H9 (cell line): ENCODE measurements at regions not wholly inside any gene's neighbourhood (a gene's known extent, or its start where the extent isn't known, plus 50 kb on each side); places are given as distances from the start of the nearest gene placed in this dataset.

Experiments
- DNase-seq: peaks from one replicate; pipeline ENCODE4 v3.0.0-alpha.2; 2017
- H2AFZ ChIP-seq: one replicate; pipeline ENCODE4 v1.6.1; 2013; ENCODE audit warnings: mild to moderate bottlenecking, low read length, control low read depth, moderate library complexity
- H2AK5ac ChIP-seq: 2 replicates; pipeline ENCODE4 v1.6.1; 2013; ENCODE audit warnings: low read length, control low read depth, mixed read lengths; ENCODE audit not compliant: insufficient read length
- H2BK120ac ChIP-seq: one replicate; pipeline ENCODE4 v1.6.1; 2013; ENCODE audit warnings: low read depth, mild to moderate bottlenecking, low read length, control low read depth, inconsistent platforms; ENCODE audit not compliant: poor library complexity, severe bottlenecking
- H2BK12ac ChIP-seq: 2 replicates; pipeline ENCODE4 v1.6.1; 2013; ENCODE audit warnings: low read length, control low read depth, mixed read lengths, low read depth; ENCODE audit not compliant: insufficient read length
- H2BK15ac ChIP-seq: 2 replicates; pipeline ENCODE4 v1.6.1; 2013; ENCODE audit warnings: low read depth, low read length, control low read depth
- H2BK20ac ChIP-seq: one replicate; pipeline ENCODE4 v1.6.1; 2013; ENCODE audit warnings: low read depth, mild to moderate bottlenecking, low read length, control low read depth, inconsistent platforms; ENCODE audit not compliant: poor library complexity, severe bottlenecking
- H2BK5ac ChIP-seq: 2 replicates; pipeline ENCODE4 v1.6.1; 2013; ENCODE audit warnings: low read length, control low read depth, mixed read lengths; ENCODE audit not compliant: insufficient read length
- H3K14ac ChIP-seq: 2 replicates; pipeline ENCODE4 v1.6.1; 2013; ENCODE audit warnings: low read length, control low read depth; ENCODE audit not compliant: insufficient read depth
- H3K18ac ChIP-seq: 2 replicates; pipeline ENCODE4 v1.6.1; 2013; ENCODE audit warnings: low read depth, mild to moderate bottlenecking, mixed read lengths, low read length, control low read depth; ENCODE audit not compliant: insufficient read length
- H3K23ac ChIP-seq: 2 replicates; pipeline ENCODE4 v1.6.1; 2013; ENCODE audit warnings: low read length, control low read depth, mixed read lengths, low read depth; ENCODE audit not compliant: insufficient read length
- H3K23me2 ChIP-seq: 2 replicates; pipeline ENCODE4 v1.6.1; 2013; ENCODE audit warnings: low read depth, mild to moderate bottlenecking, mixed read lengths, low read length, control low read depth; ENCODE audit not compliant: insufficient read length, poor library complexity, severe bottlenecking
- H3K27ac ChIP-seq: 2 replicates; pipeline ENCODE4 v1.5.1; 2013; ENCODE audit warnings: low read length, control low read depth, mixed read lengths, low read depth; ENCODE audit not compliant: insufficient read length
- H3K27me3 ChIP-seq: 2 replicates; pipeline ENCODE4 v1.6.1; 2013; ENCODE audit warnings: low read length, control low read depth, inconsistent platforms; ENCODE audit not compliant: insufficient read depth
- H3K4ac ChIP-seq: 2 replicates; pipeline ENCODE4 v1.6.1; 2013; ENCODE audit warnings: low read depth, mild to moderate bottlenecking, control low read depth, inconsistent platforms, low read length, moderate library complexity
- H3K4me1 ChIP-seq: 2 replicates; pipeline ENCODE4 v1.6.1; 2013; ENCODE audit warnings: low read length, control low read depth, inconsistent platforms; ENCODE audit not compliant: insufficient read depth
- H3K4me2 ChIP-seq: 2 replicates; pipeline ENCODE4 v1.6.1; 2013; ENCODE audit warnings: low read length, control low read depth, mixed read lengths; ENCODE audit not compliant: insufficient read length, insufficient read depth
- H3K56ac ChIP-seq: 2 replicates; pipeline ENCODE4 v1.6.1; 2013; ENCODE audit warnings: low read depth, mild to moderate bottlenecking, mixed read lengths, low read length, control low read depth; ENCODE audit not compliant: insufficient read length
- H3K79me1 ChIP-seq: 2 replicates; pipeline ENCODE4 v1.6.1; 2013; ENCODE audit warnings: low read depth, mild to moderate bottlenecking, moderate library complexity, low read length, control low read depth, inconsistent platforms; ENCODE audit not compliant: insufficient read depth, poor library complexity, severe bottlenecking
- H3K79me2 ChIP-seq: 2 replicates; pipeline ENCODE4 v1.6.1; 2013; ENCODE audit warnings: low read length, control low read depth, inconsistent platforms; ENCODE audit not compliant: insufficient read depth
- H3K9ac ChIP-seq: 2 replicates; pipeline ENCODE4 v1.6.1; 2013; ENCODE audit warnings: low read length, control low read depth, mixed read lengths; ENCODE audit not compliant: insufficient read length; ENCODE audit errors: extremely low read depth
- H3K9me3 ChIP-seq: one replicate; pipeline ENCODE4 v1.6.1; 2013; ENCODE audit warnings: low read depth, low read length, inconsistent platforms; ENCODE audit not compliant: control insufficient read depth
- H3T11ph ChIP-seq: one replicate; pipeline ENCODE4 v1.6.1; 2013; ENCODE audit warnings: mild to moderate bottlenecking, low read length, control low read depth, inconsistent platforms
- H4K20me1 ChIP-seq: one replicate; pipeline ENCODE4 v1.6.1; 2013; ENCODE audit not compliant: control insufficient read depth, insufficient read length, insufficient read depth
- H4K5ac ChIP-seq: 2 replicates; pipeline ENCODE4 v1.6.1; 2013; ENCODE audit warnings: low read depth, mild to moderate bottlenecking, mixed read lengths, low read length, control low read depth; ENCODE audit not compliant: insufficient read length
- H4K8ac ChIP-seq: replicated peaks from 2 replicates; pipeline ENCODE4 v1.6.1; 2013; ENCODE audit warnings: low read length, control low read depth, mixed read lengths, low read depth; ENCODE audit not compliant: insufficient read length
- H4K91ac ChIP-seq: 2 replicates; pipeline ENCODE4 v1.6.1; 2013; ENCODE audit warnings: low read depth, mild to moderate bottlenecking, moderate library complexity, mixed read lengths, low read length, control low read depth; ENCODE audit not compliant: insufficient read length
- H3K27ac Mint-ChIP-seq, 3 experiments: 2 replicates in 2 of 3; 3 replicates in 1 of 3; pipeline ENCODE4 v1.8.0; 2020 to 2021; ENCODE audit warnings: mixed read lengths in 3 of 3, mild to moderate bottlenecking in 1 of 3, moderate library complexity in 1 of 3
- H3K27me3 Mint-ChIP-seq: 2 replicates; pipeline ENCODE4 v1.8.0; 2021; ENCODE audit warnings: low read depth, mild to moderate bottlenecking, moderate library complexity, mixed read lengths
- H3K36me3 Mint-ChIP-seq, 3 experiments: 2 replicates in 2 of 3; 3 replicates in 1 of 3; pipeline ENCODE4 v1.8.0; 2020 to 2021; ENCODE audit warnings: low read depth in 3 of 3, mixed read lengths in 3 of 3; ENCODE audit not compliant: insufficient read depth in 1 of 3
- H3K4me1 Mint-ChIP-seq, 2 experiments: 2 replicates each; pipeline ENCODE4 v1.8.0; 2020; ENCODE audit warnings: mixed read lengths in 2 of 2
- H3K4me3 Mint-ChIP-seq, 2 experiments: 2 replicates in 1 of 2; 3 replicates in 1 of 2; pipeline ENCODE4 v1.8.0; 2020 to 2021; ENCODE audit warnings: mild to moderate bottlenecking in 2 of 2, mixed read lengths in 2 of 2, moderate library complexity in 1 of 2
- H3K9me3 Mint-ChIP-seq, 2 experiments: 2 replicates in 1 of 2; 3 replicates in 1 of 2; pipeline ENCODE4 v1.8.0; 2020; ENCODE audit warnings: mild to moderate bottlenecking in 2 of 2, mixed read lengths in 2 of 2, moderate library complexity in 1 of 2
- WGBS: extraction: QIAGEN DNeasy Blood & Tissue Kit; methylation state at CpG from one replicate; pipeline ENCODE4 v1.1.7; 2013; ENCODE audit warnings: missing lambda C conversion rate, low lambda C conversion rate, mixed read lengths; ENCODE audit not compliant: insufficient read length; ENCODE audit errors: extremely low coverage; 5-methylcytosine and 5-hydroxymethylcytosine counted together
- TF ChIP-seq, protein P1 (sequence below): fragments of 200-600 bp; sonication (generic); conservative IDR thresholded peaks from 3 replicates; pipeline ENCODE4 v1.8.0; 2021; ENCODE audit warnings: antibody characterized with exemption, mild to moderate bottlenecking

DNA sequence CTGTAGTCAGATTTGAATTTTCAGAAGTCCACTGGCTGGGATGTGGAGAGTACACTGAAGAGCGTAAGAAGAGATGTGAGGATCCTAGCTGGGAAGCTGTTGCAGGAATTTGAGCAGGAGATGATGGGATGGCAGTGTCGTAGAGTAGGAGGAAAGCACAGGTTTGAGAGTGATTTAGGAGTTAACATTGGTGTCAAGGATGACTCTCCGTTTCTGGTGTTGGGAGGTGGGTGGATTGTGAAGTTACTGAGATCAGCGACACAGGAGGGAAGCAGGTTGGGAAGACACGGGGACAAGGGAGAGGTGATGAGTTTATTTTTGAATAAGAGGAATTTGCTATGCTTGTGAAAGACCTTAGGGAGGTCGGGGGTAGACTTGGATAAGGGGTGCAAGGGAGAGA lies 434.2 kb upstream of the TPM1 start:
- Histone ChIP-seq H3K79me1 (no peaks in the 10 kb centered on the region), H3K27ac (no peak overlapping the region), H3K4me2 (no peak overlapping the region), H3K23me2 (no peaks in the 10 kb centered on the region), H2BK5ac (no peak overlapping the region), H2BK15ac (no peak overlapping the region), H3K9ac (no peak overlapping the region), H2BK20ac (no peak overlapping the region), H3K79me2 (no peaks in the 10 kb centered on the region), H2AFZ (no peak overlapping the region), H3K18ac (no peak overlapping the region), H2BK12ac (no peak overlapping the region), H4K5ac (no peak overlapping the region), H3K27me3 (no peaks in the 10 kb centered on the region), H3K23ac (no peak overlapping the region), H3T11ph (no peak overlapping the region), H2AK5ac (no peak overlapping the region), H4K20me1 (no peaks in the 10 kb centered on the region), H2BK120ac (no peak overlapping the region), H3K14ac (no peak overlapping the region), H4K91ac (no peak overlapping the region), H3K9me3 (no peaks in the 10 kb centered on the region), H3K4ac (no peak overlapping the region), H3K56ac (no peak overlapping the region), H4K8ac (no peak overlapping the region), H3K4me1 (no peaks in the 10 kb centered on the region)
- Mint-ChIP-seq H3K27ac (no peak overlapping the region), H3K27me3 (no peaks in the 10 kb centered on the region; the same call in 1 of the 2 replicates), H3K36me3 (no peaks in the 10 kb centered on the region), H3K9me3 (no peaks in the 10 kb centered on the region), H3K4me3 (no peak overlapping the region), H3K4me1 (peaks cover 12 to 14% of the 10 kb centered on the region in 2 experiments)
- DNase-seq: no peak
- WGBS: no CpG with 5 or more reads among the region's 6 CpGs
- TF ChIP-seq, protein P1, sequence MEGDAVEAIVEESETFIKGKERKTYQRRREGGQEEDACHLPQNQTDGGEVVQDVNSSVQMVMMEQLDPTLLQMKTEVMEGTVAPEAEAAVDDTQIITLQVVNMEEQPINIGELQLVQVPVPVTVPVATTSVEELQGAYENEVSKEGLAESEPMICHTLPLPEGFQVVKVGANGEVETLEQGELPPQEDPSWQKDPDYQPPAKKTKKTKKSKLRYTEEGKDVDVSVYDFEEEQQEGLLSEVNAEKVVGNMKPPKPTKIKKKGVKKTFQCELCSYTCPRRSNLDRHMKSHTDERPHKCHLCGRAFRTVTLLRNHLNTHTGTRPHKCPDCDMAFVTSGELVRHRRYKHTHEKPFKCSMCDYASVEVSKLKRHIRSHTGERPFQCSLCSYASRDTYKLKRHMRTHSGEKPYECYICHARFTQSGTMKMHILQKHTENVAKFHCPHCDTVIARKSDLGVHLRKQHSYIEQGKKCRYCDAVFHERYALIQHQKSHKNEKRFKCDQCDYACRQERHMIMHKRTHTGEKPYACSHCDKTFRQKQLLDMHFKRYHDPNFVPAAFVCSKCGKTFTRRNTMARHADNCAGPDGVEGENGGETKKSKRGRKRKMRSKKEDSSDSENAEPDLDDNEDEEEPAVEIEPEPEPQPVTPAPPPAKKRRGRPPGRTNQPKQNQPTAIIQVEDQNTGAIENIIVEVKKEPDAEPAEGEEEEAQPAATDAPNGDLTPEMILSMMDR: no peak
